ENCODE measurements at regions not wholly inside any gene's neighbourhood (a gene's known extent, or its start where the extent isn't known, plus 50 kb on each side); places are given as distances from the start of the nearest gene placed in this dataset.

GRCh38 chr2:42849311-42849710, 56.9 kb upstream of the HAAO start:
- no peak for DNase-seq

- no peak for DNase-seq
These were observed 56.4 kb upstream of the HAAO start for GRCh38 chr2:42848726-42849290.

GRCh38 chr2:42848265-42848664, 55.9 kb upstream of the HAAO start:
- no peak for DNase-seq

- no peak for DNase-seq
These were observed 55.3 kb upstream of the HAAO start for GRCh38 chr2:42847596-42848151.

- no peak for DNase-seq
These were observed 54.7 kb upstream of the HAAO start for GRCh38 chr2:42846932-42847595.

- no peak for DNase-seq
These were observed 53.6 kb upstream of the HAAO start for GRCh38 chr2:42846026-42846425.

- DNase-seq: no peak
These were observed 52.8 kb upstream of the HAAO start for GRCh38 chr2:42844901-42845821.

GRCh38 chr2:42844366-42844765, 52.0 kb upstream of the HAAO start:
- no peak for DNase-seq

- no peak for DNase-seq
These were observed 51.2 kb upstream of the HAAO start for GRCh38 chr2:42843611-42844010.

- no peak for DNase-seq
These were observed 50.7 kb upstream of the HAAO start for GRCh38 chr2:42843131-42843530.

GRCh38 chr2:42842466-42842865, 50.1 kb upstream of the HAAO start:
- DNase-seq: no peak
